ENCODE measurements at regions not wholly inside any gene's neighbourhood (a gene's known extent, or its start where the extent isn't known, plus 50 kb on each side); places are given as distances from the start of the nearest gene placed in this dataset.
A peak's percentile ranks its signal among the peaks of the same experiment; 100 is the strongest.

- DNase-seq, result no peak
Measured at GRCh38 chr10:128422999-128423398, 296.8 kb upstream of the MKI67 start.

- DNase-seq, result no peak
Measured at GRCh38 chr10:128429321-128429720, 303.1 kb upstream of the MKI67 start.

- DNase-seq, result no peak
Measured at GRCh38 chr10:128429835-128430513, 303.8 kb upstream of the MKI67 start.

GRCh38 chr10:128431083-128431482 lies 304.9 kb upstream of the MKI67 start:
- DNase-seq, result no peak

GRCh38 chr10:128431506-128431905 lies 305.3 kb upstream of the MKI67 start:
- no peak for DNase-seq

- no peak for DNase-seq
Measured at GRCh38 chr10:128432011-128432410, 305.8 kb upstream of the MKI67 start.

- DNase-seq, result no peak
Measured at GRCh38 chr10:128432423-128432822, 306.2 kb upstream of the MKI67 start.

GRCh38 chr10:128435811-128436210 lies 309.6 kb upstream of the MKI67 start:
- DNase-seq, result no peak

- no peak for DNase-seq
Measured at GRCh38 chr10:128437786-128438345, 311.6 kb upstream of the MKI67 start.

GRCh38 chr10:128438417-128439063 lies 312.3 kb upstream of the MKI67 start:
- no peak for DNase-seq

- no peak for DNase-seq
Measured at GRCh38 chr10:128440513-128441160, 314.4 kb upstream of the MKI67 start.

- DNase-seq, result no peak
Measured at GRCh38 chr10:128443925-128444518, 317.8 kb upstream of the MKI67 start.

- DNase-seq, result no peak
Measured at GRCh38 chr10:128448796-128449195, 322.6 kb upstream of the MKI67 start.

- no peak for DNase-seq
Measured at GRCh38 chr10:128451879-128452278, 325.7 kb upstream of the MKI67 start.

GRCh38 chr10:128456271-128456670 lies 330.0 kb upstream of the MKI67 start:
- DNase-seq, result no peak

GRCh38 chr10:128457136-128457535 lies 330.9 kb upstream of the MKI67 start:
- DNase-seq, result no peak

- no peak for DNase-seq
Measured at GRCh38 chr10:128461991-128462390, 335.8 kb upstream of the MKI67 start.

GRCh38 chr10:128462844-128463243 lies 336.6 kb upstream of the MKI67 start:
- DNase-seq, result no peak

GRCh38 chr10:128463991-128464760 lies 338.0 kb upstream of the MKI67 start:
- peak in 2 of 14 donors; percentile 21 to 23 for DNase-seq

GRCh38 chr10:128465697-128466096 lies 339.5 kb upstream of the MKI67 start:
- DNase-seq, result no peak

- DNase-seq, result no peak
Measured at GRCh38 chr10:128466831-128467371, 340.7 kb upstream of the MKI67 start.

- no peak for DNase-seq
Measured at GRCh38 chr10:128468462-128468861, 342.2 kb upstream of the MKI67 start.
